ENCODE measurements at regions not wholly inside any gene's neighbourhood (a gene's known extent, or its start where the extent isn't known, plus 50 kb on each side); places are given as distances from the start of the nearest gene placed in this dataset.

GRCh38 chr21:41559658-41560631, 52.0 kb upstream of the TMPRSS2 start:
- no peaks in the 10 kb centered on the region for H3K9me3 ChIP-seq (ENCODE audit: control insufficient read depth, insufficient read depth, low read length)
- no peak overlapping the region for H3K27ac ChIP-seq (ENCODE audit: low read length)
- H3K27me3 ChIP-seq (ENCODE audit: control insufficient read depth, insufficient read depth, low read length), result no peaks in the 10 kb centered on the region
- H3K4me1 ChIP-seq (ENCODE audit: control insufficient read depth, insufficient read depth, low read length), result no peaks in the 10 kb centered on the region
- TF ChIP-seq CTCF (IDR thresholded peaks at IDR 0.05), result no peak
- ATAC-seq (no peak), DNase-seq (no peak)
- no peaks in the 10 kb centered on the region for H3K36me3 ChIP-seq (ENCODE audit: control insufficient read depth, insufficient read depth, low read length)
- Mint-ChIP-seq H3K27ac (no peak overlapping the region), H3K36me3 (no peaks in the 10 kb centered on the region), H3K27me3 (ENCODE audit: low read depth in 2 of 2) (peaks cover 23 to 24% of the 10 kb centered on the region in 2 donors), H3K4me1 (peaks cover 1 to 2% of the 10 kb centered on the region in 2 donors), H3K9me3 (no peaks in the 10 kb centered on the region), H3K4me3 (no peak overlapping the region)
- intact Hi-C loops (cut with micrococcal nuclease), result no loop called here
- H3K4me3 ChIP-seq (ENCODE audit: low read length), result no peak overlapping the region
- WGBS (ENCODE audit: insufficient coverage), result 70% methylated on average over 13 of the region's 15 CpGs

GRCh38 chr21:41558842-41559241, 50.9 kb upstream of the TMPRSS2 start:
- H3K36me3 Mint-ChIP-seq, result no peaks in the 10 kb centered on the region
- Histone ChIP-seq H3K27me3 (ENCODE audit: control insufficient read depth, insufficient read depth, low read length) (no peaks in the 10 kb centered on the region), H3K4me3 (ENCODE audit: low read length) (no peak overlapping the region), H3K9me3 (ENCODE audit: control insufficient read depth, insufficient read depth, low read length) (no peaks in the 10 kb centered on the region), H3K27ac (ENCODE audit: low read length) (no peak overlapping the region), H3K36me3 (ENCODE audit: control insufficient read depth, insufficient read depth, low read length) (no peaks in the 10 kb centered on the region), H3K4me1 (ENCODE audit: control insufficient read depth, insufficient read depth, low read length) (no peaks in the 10 kb centered on the region)
- H3K4me1 Mint-ChIP-seq, result no peaks in the 10 kb centered on the region
- ATAC-seq (no peak), DNase-seq (no peak)
- H3K27ac Mint-ChIP-seq, result no peak overlapping the region
- H3K9me3 Mint-ChIP-seq, result no peaks in the 10 kb centered on the region
- intact Hi-C loops (cut with micrococcal nuclease), result no loop called here
- TF ChIP-seq CTCF (IDR thresholded peaks at IDR 0.05), result no peak
- no peak overlapping the region for H3K4me3 Mint-ChIP-seq
- H3K27me3 Mint-ChIP-seq (ENCODE audit: low read depth in 2 of 2), result peaks cover 23 to 24% of the 10 kb centered on the region in 2 donors

GRCh38 chr21:41557884-41558283, 49.9 kb upstream of the TMPRSS2 start:
- no peaks in the 10 kb centered on the region for H3K4me1 ChIP-seq (ENCODE audit: control insufficient read depth, insufficient read depth, low read length)
- Mint-ChIP-seq H3K4me3 (no peak overlapping the region), H3K9me3 (no peaks in the 10 kb centered on the region), H3K4me1 (no peaks in the 10 kb centered on the region), H3K27me3 (ENCODE audit: low read depth in 2 of 2) (peaks cover 23 to 24% of the 10 kb centered on the region in 2 donors), H3K27ac (no peak overlapping the region), H3K36me3 (no peaks in the 10 kb centered on the region)
- H3K36me3 ChIP-seq (ENCODE audit: control insufficient read depth, insufficient read depth, low read length), result no peaks in the 10 kb centered on the region
- intact Hi-C loops (cut with micrococcal nuclease), result no loop called here
- ATAC-seq (no peak), DNase-seq (no peak)
- H3K27me3 ChIP-seq (ENCODE audit: control insufficient read depth, insufficient read depth, low read length), result no peaks in the 10 kb centered on the region
- TF ChIP-seq CTCF (IDR thresholded peaks at IDR 0.05), result no peak
- 87% methylated on average over 6 of the region's 6 CpGs for WGBS (ENCODE audit: insufficient coverage)
- H3K27ac ChIP-seq (ENCODE audit: low read length), result no peak overlapping the region
- H3K9me3 ChIP-seq (ENCODE audit: control insufficient read depth, insufficient read depth, low read length), result no peaks in the 10 kb centered on the region
- no peak overlapping the region for H3K4me3 ChIP-seq (ENCODE audit: low read length)
